ENCODE measurements at regions not wholly inside any gene's neighbourhood (a gene's known extent, or its start where the extent isn't known, plus 50 kb on each side); places are given as distances from the start of the nearest gene placed in this dataset.

GRCh38 chr9:90088434-90088833 is 483.6 kb downstream of the GADD45G start:
- H3K4me3 Mint-ChIP-seq (ENCODE audit: unreplicated experiment) = no peak overlapping the region

GRCh38 chr9:90088856-90089255 is 484.0 kb downstream of the GADD45G start:
- no peak for DNase-seq (ENCODE audit: low spot score)
- Mint-ChIP-seq H3K4me3 (ENCODE audit: unreplicated experiment) (no peak overlapping the region), H3K36me3 (ENCODE audit: low read depth, unreplicated experiment) (no peaks in the 10 kb centered on the region), H3K4me1 (ENCODE audit: unreplicated experiment) (peaks cover 10% of the 10 kb centered on the region), H3K27ac (ENCODE audit: unreplicated experiment) (no peak overlapping the region), H3K9me3 (ENCODE audit: unreplicated experiment) (no peaks in the 10 kb centered on the region), H3K27me3 (ENCODE audit: unreplicated experiment) (peaks cover 2% of the 10 kb centered on the region)
- TF ChIP-seq CTCF (IDR thresholded peaks at IDR 0.05; ENCODE audit: unreplicated experiment) = no peak

More at GRCh38 chr9:90088434-90088833, 483.6 kb downstream of the GADD45G start:
- Mint-ChIP-seq H3K9me3 (ENCODE audit: unreplicated experiment) (no peaks in the 10 kb centered on the region), H3K27me3 (ENCODE audit: unreplicated experiment) (peaks cover 2% of the 10 kb centered on the region), H3K27ac (ENCODE audit: unreplicated experiment) (no peak overlapping the region), H3K36me3 (ENCODE audit: low read depth, unreplicated experiment) (no peaks in the 10 kb centered on the region), H3K4me1 (ENCODE audit: unreplicated experiment) (peaks cover 10% of the 10 kb centered on the region)
- no peak for DNase-seq (ENCODE audit: low spot score)
- TF ChIP-seq CTCF (IDR thresholded peaks at IDR 0.05; ENCODE audit: unreplicated experiment) = no peak

GRCh38 chr9:90090997-90091396 is 486.2 kb downstream of the GADD45G start:
- no peak for DNase-seq (ENCODE audit: low spot score)
- TF ChIP-seq CTCF (IDR thresholded peaks at IDR 0.05; ENCODE audit: unreplicated experiment) = no peak
- H3K27ac Mint-ChIP-seq (ENCODE audit: unreplicated experiment) = no peak overlapping the region
- peaks cover 5% of the 10 kb centered on the region for H3K4me1 Mint-ChIP-seq (ENCODE audit: unreplicated experiment)
- H3K27me3 Mint-ChIP-seq (ENCODE audit: unreplicated experiment) = peaks cover 2% of the 10 kb centered on the region
- no peak overlapping the region for H3K4me3 Mint-ChIP-seq (ENCODE audit: unreplicated experiment)
- no peaks in the 10 kb centered on the region for H3K9me3 Mint-ChIP-seq (ENCODE audit: unreplicated experiment)
- no peaks in the 10 kb centered on the region for H3K36me3 Mint-ChIP-seq (ENCODE audit: low read depth, unreplicated experiment)

GRCh38 chr9:90092508-90092907 is 487.7 kb downstream of the GADD45G start:
- Mint-ChIP-seq H3K36me3 (ENCODE audit: low read depth, unreplicated experiment) (no peaks in the 10 kb centered on the region), H3K4me1 (ENCODE audit: unreplicated experiment) (peaks cover 4% of the 10 kb centered on the region), H3K27me3 (ENCODE audit: unreplicated experiment) (peaks cover 2% of the 10 kb centered on the region), H3K9me3 (ENCODE audit: unreplicated experiment) (no peaks in the 10 kb centered on the region), H3K27ac (ENCODE audit: unreplicated experiment) (no peak overlapping the region), H3K4me3 (ENCODE audit: unreplicated experiment) (no peak overlapping the region)
- TF ChIP-seq CTCF (IDR thresholded peaks at IDR 0.05; ENCODE audit: unreplicated experiment) = no peak
- DNase-seq (ENCODE audit: low spot score) = no peak

- H3K27me3 Mint-ChIP-seq (ENCODE audit: unreplicated experiment) = peaks cover 2% of the 10 kb centered on the region
- no peak for TF ChIP-seq CTCF (IDR thresholded peaks at IDR 0.05; ENCODE audit: unreplicated experiment)
- H3K4me1 Mint-ChIP-seq (ENCODE audit: unreplicated experiment) = peaks cover 4% of the 10 kb centered on the region
- H3K9me3 Mint-ChIP-seq (ENCODE audit: unreplicated experiment) = no peaks in the 10 kb centered on the region
- no peak for DNase-seq (ENCODE audit: low spot score)
- H3K36me3 Mint-ChIP-seq (ENCODE audit: low read depth, unreplicated experiment) = no peaks in the 10 kb centered on the region
- no peak overlapping the region for H3K4me3 Mint-ChIP-seq (ENCODE audit: unreplicated experiment)
- H3K27ac Mint-ChIP-seq (ENCODE audit: unreplicated experiment) = no peak overlapping the region
Measured at GRCh38 chr9:90095682-90096081, 490.9 kb downstream of the GADD45G start.

All from endothelial cell (in vitro differentiated cells).